CD1c-positive myeloid dendritic cell (primary cell): ENCODE measurements at regions not wholly inside any gene's neighbourhood (a gene's known extent, or its start where the extent isn't known, plus 50 kb on each side); places are given as distances from the start of the nearest gene placed in this dataset.
"Not testable (repeated sequence)": the region's sequence is repeated elsewhere in the genome, so short reads cannot be mapped to it uniquely, and the experiment has no call there.

Source experiments
- DNase-seq: peaks from one replicate; pipeline ENCODE4 v3.0.0-alpha.2; 2016; ENCODE audit errors: extremely low spot score

DNA sequence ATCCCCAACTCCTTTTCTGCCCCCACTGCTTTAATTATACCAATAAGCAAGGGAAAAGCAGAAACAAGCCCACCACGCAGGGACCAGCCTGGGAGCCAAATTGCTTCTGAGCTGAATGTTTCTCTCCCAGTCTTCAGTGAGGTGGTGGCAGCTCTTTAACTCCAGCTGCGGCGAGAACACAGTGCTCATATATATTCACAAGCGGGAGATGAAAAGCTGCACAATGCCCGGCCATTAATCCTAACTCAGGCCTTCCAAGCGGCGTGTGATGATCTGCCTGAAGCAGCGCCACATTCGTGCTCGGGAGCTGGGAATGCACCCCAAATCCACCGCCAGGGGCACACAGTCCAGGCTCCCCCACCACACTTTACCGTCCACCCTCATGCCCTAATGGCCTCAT is 203.7 kb upstream of the SDK2 start:
- no peak for DNase-seq

DNA sequence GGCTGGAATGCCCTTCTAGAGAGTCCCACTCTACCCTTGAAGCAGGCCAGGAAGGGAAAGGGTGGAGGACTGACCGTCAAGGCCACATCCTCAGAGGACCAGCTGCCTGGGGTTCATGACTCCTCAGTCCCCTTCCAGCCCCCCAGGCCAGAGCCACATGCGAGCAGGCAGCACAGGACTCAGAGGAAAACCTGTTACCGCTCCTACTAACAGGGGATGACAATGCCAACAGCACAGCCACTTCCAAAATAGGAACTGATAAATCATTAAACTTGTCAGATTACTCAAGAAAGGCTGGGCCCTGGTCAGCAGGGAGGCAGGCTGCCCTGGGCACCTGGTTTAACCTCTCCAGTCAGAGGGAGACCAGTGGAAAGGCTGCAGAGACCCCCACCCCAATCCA is 206.2 kb upstream of the SDK2 start:
- no peak for DNase-seq

DNA sequence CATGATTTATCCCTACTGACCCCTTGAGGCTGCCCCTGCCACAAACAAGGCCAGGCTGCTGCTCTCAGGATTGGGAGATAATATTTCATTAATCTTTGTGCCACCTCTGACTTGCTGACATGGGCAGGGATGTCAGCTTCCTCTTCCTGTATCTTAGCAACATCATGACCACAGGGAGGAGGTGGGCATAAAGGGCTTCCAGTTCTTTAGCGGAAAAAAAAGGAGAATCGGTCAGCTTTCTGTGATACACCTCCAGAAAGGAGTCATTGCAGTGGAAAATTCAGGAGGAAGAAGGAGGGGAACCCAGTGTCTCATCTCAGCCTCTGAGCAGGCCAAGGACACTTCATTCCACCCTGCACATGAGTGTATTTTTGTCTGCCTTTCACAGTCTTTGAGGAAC is 206.8 kb upstream of the SDK2 start:
- peak; percentile 53 for DNase-seq

GRCh38 chr17:73851921-73852320 is 207.7 kb upstream of the SDK2 start:
- DNase-seq = no peak

- no peak for DNase-seq
Measured at GRCh38 chr17:73855720-73856333, 211.6 kb upstream of the SDK2 start.

DNA sequence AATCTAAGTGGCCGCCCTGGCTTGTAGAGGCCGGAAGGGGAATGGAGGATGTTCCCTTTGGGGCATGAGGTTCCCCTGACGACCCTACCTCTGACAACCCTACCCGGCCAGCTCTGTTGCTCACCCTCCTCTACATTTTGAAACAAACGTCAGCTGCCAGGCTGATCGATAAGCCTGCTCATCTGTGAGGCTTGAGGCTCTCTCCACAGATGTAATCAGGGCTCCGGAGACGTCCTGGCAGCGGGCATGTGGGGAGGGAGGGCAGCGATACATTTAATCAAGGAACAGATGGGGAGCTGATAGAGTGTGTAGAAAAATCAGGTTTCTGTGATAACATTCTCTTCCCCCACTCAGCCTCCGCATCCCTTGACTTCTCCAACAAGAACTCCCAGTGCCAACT is 212.3 kb upstream of the SDK2 start:
- no peak for DNase-seq

- DNase-seq = not testable (repeated sequence)
Measured at GRCh38 chr17:73859439-73860008, 215.3 kb upstream of the SDK2 start.

- no peak for DNase-seq
Measured at GRCh38 chr17:73861543-73861942, 217.3 kb upstream of the SDK2 start.

DNA sequence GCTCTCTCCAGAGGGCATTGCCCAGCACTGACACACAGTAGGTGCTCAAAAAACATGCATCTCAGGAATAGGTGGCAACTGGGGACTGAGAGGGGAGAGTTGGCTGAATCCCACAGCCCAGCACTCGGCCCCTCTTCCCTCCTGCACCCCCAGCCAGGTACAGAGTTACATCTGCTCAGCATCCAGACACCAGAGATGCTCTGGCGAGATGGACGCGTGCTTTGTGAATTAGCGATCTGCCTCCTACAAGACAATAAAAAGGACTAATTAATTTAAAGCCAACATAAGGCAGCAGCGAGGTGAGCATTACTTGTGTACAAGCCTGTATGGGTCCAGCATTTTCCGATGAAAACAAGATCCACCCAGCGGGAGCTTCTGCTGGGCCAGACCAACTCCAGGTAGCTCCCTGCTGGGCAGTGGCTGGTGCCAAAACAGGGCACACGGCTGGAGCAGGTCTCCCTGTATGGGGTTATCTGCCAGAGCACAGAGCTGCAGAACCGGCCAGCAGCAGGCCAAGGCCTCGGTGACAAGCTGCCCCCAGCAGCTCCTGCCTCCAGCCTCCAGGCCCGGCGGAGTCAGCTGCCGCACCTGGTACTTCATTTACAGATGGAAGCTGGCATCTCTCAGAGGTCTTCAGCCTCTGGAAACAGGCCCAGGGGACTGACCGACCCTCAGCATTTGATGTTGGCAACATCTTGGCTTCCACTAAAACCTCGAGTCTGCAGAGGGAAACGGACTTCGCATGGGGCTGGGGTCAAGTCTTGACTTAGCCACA is 219.7 kb upstream of the SDK2 start:
- no peak for DNase-seq

DNA sequence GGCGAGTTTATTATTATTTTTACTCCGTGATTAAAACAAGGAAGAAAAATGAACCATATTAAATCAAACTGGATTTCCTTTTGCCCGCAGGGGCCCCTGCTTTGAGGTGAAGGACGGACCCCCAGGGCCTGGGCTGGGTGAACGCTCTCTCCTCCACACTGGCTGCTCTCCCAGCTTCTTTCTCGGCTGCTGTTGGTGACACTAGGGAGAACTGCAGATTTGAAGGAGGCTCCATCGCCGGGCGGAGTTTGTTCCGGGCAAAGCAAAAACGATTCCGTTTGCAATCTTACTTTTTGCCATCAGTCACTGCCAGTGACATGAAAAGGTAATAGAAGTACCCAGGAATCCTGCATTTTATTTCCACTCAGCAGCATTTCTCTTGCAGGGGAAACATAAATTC is 221.6 kb upstream of the SDK2 start:
- DNase-seq = no peak

DNA sequence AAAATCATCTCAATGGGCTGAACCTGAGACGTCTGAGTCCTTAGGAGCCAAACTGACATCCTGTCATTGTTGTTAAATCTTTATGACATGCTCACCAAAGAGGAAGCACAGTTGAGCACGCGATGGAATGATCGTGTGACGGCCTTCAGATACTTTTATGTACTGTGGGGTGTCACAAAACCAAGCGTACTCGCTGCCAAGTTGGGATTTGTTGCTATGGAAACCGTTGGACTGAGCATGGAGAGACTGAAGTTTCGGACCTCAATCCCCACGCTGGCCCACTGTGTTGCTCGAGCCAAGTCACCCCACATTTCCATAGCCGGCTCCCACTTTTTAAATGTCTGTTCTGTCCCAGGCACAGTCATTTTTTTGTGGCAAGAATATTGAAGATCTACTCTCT is 222.8 kb upstream of the SDK2 start:
- no peak for DNase-seq

GRCh38 chr17:73870068-73870467 is 225.8 kb upstream of the SDK2 start:
- DNase-seq = no peak

DNA sequence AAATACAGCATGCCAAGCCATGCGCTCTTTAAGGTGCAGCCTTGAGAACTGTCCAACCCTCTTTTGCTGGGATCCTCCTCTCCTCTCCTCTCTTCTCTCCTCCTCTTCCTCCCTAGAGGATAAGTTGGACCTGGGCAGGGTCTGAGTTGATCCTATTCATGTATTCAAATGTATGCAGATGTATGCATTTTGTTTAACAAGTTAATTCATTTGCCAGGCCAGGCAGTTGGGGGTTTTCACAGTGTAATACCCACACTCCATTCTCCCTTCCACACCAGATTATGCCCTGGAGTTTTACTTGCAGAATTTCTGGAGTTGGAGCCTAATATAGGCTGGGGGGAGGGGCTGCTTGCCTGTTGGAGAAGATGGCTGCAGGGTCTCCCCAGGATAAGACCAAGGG is 226.2 kb upstream of the SDK2 start:
- no peak for DNase-seq

GRCh38 chr17:73872816-73873215 is 228.6 kb upstream of the SDK2 start:
- no peak for DNase-seq

- no peak for DNase-seq
Measured at GRCh38 chr17:73874008-73874720, 229.9 kb upstream of the SDK2 start.

DNA sequence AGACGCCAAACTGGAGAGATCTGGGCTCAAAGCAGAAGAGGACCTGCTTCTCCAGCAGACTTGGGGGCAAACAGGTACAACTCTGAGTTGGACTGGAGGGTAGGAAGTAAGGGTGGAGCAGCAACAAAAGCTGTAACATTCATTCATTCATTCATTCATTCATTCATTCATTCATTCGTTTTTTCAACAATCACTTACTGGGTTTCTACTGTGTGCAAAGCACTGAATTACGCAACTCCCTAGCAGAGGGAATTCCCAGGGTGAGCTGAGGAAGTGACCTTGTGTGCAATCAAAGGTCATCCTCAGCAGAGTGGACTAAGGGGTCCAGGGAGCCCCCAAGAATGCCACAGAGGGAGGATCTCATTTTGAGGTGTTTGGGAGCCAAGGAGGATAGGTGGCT is 231.1 kb upstream of the SDK2 start:
- DNase-seq = no peak

DNA sequence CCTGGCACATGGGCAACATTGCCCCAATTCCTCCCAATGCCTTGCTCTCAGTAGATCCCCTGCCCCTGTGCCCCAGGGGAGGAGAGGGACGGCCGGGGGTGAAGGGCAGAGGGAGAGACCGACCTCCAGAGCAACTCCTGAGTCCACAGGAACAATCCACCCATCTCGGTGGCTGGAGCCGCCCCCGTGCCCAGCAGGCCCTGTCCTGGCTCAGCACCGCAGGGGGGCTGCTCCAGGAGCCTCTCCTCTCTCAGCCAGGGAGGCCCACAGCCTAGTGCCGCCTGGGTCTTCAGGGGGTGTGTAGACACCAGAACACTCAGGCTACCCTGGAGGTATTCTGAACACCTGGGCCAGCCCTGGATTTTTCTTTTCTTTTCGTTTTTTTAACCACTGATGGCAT is 233.7 kb upstream of the SDK2 start:
- DNase-seq = no peak

DNA sequence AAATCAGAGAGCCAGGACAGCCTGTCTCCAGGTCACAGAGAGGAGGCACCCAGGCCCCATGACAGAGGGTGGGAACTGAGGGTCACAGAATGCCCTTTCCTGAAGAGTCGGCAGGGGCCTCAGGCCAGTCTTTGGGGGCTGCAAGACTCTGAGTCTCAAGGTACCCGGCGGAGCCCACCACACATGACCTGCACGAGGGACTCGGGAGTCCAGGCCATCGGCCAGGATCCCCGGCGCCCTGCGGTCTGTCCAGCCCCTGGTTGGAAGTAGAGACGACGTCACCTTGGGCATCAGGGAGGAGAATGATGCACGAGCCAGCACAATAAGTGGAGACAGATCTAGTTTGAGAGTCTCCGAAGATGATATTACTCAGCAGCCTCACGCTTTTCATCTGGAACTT is 234.7 kb upstream of the SDK2 start:
- DNase-seq = no peak

DNA sequence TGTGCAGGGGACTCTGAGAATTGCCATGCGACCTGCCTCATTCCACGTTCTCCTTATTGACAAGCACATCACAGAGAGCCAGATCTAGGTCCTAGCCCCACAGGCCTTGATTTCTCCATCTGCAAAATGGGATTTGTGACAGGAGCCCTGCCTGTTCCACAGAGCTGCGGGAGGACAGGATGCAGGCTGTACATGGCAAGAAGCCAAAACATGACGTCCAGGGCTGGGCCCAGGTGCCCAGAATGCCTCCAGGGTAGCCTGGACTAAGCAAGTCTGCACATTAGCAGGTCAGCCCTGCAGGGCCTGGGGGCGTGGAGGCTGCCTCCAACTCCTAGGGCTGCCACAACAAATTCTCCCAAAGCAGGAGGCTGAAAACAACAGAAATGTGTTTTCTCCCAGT is 235.7 kb upstream of the SDK2 start:
- no peak for DNase-seq

DNA sequence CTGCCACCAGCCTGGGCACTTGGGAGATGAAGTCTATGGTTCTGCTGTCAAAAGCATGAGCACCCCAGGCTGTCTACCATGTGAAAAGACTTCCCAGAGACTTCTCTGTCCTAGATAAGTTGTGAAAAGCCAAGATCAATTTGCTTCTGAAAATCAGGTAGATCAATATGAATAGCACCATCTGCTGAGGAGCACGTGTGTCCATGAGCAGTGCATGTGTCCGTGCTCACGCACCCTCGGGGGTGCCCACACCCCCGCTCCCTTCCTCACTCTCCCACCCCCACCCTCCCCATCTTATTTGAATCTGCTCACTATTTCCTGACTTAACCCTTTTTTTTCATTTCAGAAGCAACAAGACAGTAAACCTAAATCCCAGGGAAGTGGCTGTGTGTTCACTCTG is 238.3 kb upstream of the SDK2 start:
- no peak for DNase-seq

GRCh38 chr17:73883175-73883574 is 238.9 kb upstream of the SDK2 start:
- DNase-seq = no peak

GRCh38 chr17:73887739-73888138 is 243.5 kb upstream of the SDK2 start:
- no peak for DNase-seq

DNA sequence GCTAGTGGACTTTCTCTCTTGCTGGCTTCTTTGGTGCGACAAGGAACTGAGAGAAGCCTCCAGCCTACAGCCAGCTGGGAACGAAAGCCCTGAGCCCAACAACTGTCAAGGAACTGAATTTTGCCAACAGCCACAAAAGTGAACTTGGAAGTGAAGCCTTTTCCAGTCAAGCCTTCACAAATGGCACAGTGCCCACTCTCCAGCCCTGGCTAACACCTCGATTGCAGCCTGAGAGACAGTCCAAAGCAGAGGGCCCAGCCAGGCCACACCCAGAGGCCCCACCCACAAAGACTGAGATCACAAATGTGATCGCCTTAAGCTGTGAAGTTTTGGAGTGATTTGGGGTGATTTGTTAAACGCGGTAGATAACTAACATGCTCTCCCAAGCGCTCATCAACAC is 244.6 kb upstream of the SDK2 start:
- no peak for DNase-seq
